ENCODE measurements at regions not wholly inside any gene's neighbourhood (a gene's known extent, or its start where the extent isn't known, plus 50 kb on each side); places are given as distances from the start of the nearest gene placed in this dataset.

- TF ChIP-seq CTCF (IDR thresholded peaks at IDR 0.05): no peak
- TF ChIP-seq POLR2A (IDR thresholded peaks at IDR 0.05): no peak
- no peak for TF ChIP-seq EP300 (IDR thresholded peaks at IDR 0.05)
Observed at GRCh38 chr4:30005995-30006394, 714.2 kb upstream of the PCDH7 start.
